ENCODE measurements at regions not wholly inside any gene's neighbourhood (a gene's known extent, or its start where the extent isn't known, plus 50 kb on each side); places are given as distances from the start of the nearest gene placed in this dataset.

DNA sequence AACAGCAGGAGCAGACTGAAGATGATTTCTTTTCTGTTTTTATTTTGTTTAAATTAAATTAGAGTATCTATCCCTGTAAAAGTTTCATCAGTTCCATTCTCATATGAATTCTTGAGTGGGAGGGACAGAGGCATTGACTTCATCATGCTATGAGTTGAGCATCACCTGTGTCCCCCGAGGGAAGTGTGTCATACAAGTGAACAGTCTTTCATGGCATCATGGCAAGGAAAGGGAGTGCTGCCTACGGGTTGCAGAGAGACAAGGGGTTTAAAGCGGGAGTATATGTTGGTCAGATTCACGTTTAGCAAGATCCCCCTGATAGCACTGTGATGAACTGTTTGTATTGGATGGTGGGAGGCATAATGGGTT, 52.7 kb upstream of the HIF1A start:
- DNase-seq, result no peak
- Mint-ChIP-seq H3K27me3 (ENCODE audit: insufficient read depth) (no peaks in the 10 kb centered on the region), H3K4me3 (no peak overlapping the region), H3K4me1 (ENCODE audit: low read depth) (peaks cover 33% of the 10 kb centered on the region), H3K36me3 (ENCODE audit: low read depth) (no peaks in the 10 kb centered on the region), H3K27ac (peak overlapping the region; percentile 64), H3K9me3 (no peaks in the 10 kb centered on the region)
- TF ChIP-seq, protein P1, sequence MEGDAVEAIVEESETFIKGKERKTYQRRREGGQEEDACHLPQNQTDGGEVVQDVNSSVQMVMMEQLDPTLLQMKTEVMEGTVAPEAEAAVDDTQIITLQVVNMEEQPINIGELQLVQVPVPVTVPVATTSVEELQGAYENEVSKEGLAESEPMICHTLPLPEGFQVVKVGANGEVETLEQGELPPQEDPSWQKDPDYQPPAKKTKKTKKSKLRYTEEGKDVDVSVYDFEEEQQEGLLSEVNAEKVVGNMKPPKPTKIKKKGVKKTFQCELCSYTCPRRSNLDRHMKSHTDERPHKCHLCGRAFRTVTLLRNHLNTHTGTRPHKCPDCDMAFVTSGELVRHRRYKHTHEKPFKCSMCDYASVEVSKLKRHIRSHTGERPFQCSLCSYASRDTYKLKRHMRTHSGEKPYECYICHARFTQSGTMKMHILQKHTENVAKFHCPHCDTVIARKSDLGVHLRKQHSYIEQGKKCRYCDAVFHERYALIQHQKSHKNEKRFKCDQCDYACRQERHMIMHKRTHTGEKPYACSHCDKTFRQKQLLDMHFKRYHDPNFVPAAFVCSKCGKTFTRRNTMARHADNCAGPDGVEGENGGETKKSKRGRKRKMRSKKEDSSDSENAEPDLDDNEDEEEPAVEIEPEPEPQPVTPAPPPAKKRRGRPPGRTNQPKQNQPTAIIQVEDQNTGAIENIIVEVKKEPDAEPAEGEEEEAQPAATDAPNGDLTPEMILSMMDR (IDR thresholded peaks at IDR 0.05), result no peak

DNA sequence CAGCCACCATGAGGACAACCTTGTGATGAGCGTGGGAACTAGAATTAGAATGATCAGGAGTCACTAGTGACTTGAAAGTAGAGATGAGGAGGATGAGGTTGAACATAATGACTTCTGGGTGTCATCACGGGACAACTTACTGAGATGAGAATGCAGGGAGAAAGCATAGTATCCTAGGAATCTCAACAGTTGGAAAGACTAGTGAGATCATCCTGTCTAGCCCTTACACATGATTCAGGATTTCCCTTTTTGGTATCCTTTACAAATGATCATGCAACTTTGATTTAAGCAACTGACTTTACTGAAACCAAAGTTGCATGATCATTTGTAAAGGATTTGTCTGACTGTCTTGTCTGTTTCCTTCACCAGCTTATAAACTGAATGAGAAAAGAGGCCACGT, 51.8 kb upstream of the HIF1A start:
- TF ChIP-seq, protein P1 (IDR thresholded peaks at IDR 0.05), result no peak

DNA sequence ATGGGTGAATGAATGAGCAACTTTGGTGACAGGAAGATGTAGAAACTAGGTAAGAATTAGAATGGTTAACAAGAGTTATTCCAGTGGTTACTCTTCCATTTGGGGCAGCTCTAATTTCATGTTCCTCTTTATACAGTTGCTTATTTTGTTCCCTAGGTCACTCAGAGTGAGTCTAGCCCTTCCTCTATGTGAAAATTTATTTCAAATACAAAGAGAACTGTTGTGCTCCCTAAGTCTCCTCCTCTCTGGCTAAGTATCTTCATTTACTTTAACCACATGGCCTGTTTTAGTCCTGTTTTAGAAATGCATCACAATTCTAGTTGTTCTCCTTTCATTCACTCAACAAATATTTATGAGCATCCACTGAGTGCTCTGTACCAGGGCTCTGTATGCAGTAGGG, 51.1 kb upstream of the HIF1A start:
- DNase-seq, result no peak
- peaks cover 33% of the 10 kb centered on the region for H3K4me1 Mint-ChIP-seq (ENCODE audit: low read depth)
- H3K27ac Mint-ChIP-seq, result peak overlapping the region; percentile 59
- no peak overlapping the region for H3K4me3 Mint-ChIP-seq
- H3K27me3 Mint-ChIP-seq (ENCODE audit: insufficient read depth), result no peaks in the 10 kb centered on the region
- TF ChIP-seq, protein P1 (IDR thresholded peaks at IDR 0.05), result no peak
- H3K9me3 Mint-ChIP-seq, result no peaks in the 10 kb centered on the region
- no peaks in the 10 kb centered on the region for H3K36me3 Mint-ChIP-seq (ENCODE audit: low read depth)

More for the DNA sequence above, 51.8 kb upstream of the HIF1A start:
- Mint-ChIP-seq H3K4me3 (no peak overlapping the region), H3K9me3 (no peaks in the 10 kb centered on the region), H3K27ac (peak overlapping the region; percentile 59; the same call in 1 of the 2 replicates), H3K36me3 (ENCODE audit: low read depth) (no peaks in the 10 kb centered on the region), H3K4me1 (ENCODE audit: low read depth) (peaks cover 33% of the 10 kb centered on the region), H3K27me3 (ENCODE audit: insufficient read depth) (no peaks in the 10 kb centered on the region)
- peak; percentile 57 for DNase-seq

DNA sequence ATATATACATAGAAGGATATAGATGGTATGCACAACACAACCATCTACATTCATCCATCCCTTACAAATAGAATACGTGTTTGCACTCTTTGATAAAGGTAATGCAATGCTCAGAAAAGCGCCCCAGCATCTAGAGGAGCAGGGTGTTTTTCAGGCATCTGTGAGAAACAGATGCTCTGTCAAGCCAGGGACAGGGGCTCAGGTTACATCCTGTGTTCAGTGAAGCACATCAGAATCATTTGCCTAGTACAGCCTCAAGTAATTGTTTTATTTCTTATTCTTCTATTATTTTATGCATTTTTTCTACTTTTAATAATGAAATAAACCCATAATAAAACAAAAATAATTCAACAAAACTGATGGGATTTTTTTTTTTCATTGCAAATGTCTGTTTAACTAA, 50.5 kb upstream of the HIF1A start:
- Mint-ChIP-seq H3K4me3 (no peak overlapping the region), H3K27me3 (ENCODE audit: insufficient read depth) (peaks cover 2% of the 10 kb centered on the region; the same call in 1 of the 2 replicates), H3K4me1 (ENCODE audit: low read depth) (peaks cover 33% of the 10 kb centered on the region), H3K27ac (no peak overlapping the region), H3K36me3 (ENCODE audit: low read depth) (no peaks in the 10 kb centered on the region), H3K9me3 (no peaks in the 10 kb centered on the region)
- TF ChIP-seq, protein P1 (IDR thresholded peaks at IDR 0.05), result no peak
- DNase-seq, result no peak

DNA sequence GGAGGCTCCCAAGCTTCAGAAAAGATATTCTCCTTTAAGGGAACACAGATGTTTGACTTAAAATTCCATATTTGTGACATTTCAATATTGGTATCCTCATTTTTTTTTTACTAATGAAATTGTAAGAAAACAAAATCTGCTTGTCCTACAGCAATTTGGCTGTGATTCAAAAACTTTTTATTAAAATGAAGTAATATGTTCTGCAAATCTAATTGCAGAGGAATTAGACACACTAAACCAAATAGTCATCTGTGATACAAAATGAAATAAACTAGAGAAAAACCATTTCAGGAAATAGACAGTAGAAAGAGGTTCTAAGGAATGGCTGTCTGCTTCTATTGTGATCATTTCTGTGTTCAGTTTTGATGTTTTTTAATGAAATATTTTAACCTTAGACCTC, 50.1 kb upstream of the HIF1A start:
- Mint-ChIP-seq H3K27ac (no peak overlapping the region), H3K27me3 (ENCODE audit: insufficient read depth) (peaks cover 2% of the 10 kb centered on the region; the same call in 1 of the 2 replicates), H3K4me1 (ENCODE audit: low read depth) (peaks cover 33% of the 10 kb centered on the region), H3K4me3 (no peak overlapping the region), H3K9me3 (no peaks in the 10 kb centered on the region), H3K36me3 (ENCODE audit: low read depth) (no peaks in the 10 kb centered on the region)
- DNase-seq, result no peak
- TF ChIP-seq, protein P1 (IDR thresholded peaks at IDR 0.05), result no peak

All from HFFc6 (cell line).